ENCODE measurements at regions not wholly inside any gene's neighbourhood (a gene's known extent, or its start where the extent isn't known, plus 50 kb on each side); places are given as distances from the start of the nearest gene placed in this dataset.

DNA sequence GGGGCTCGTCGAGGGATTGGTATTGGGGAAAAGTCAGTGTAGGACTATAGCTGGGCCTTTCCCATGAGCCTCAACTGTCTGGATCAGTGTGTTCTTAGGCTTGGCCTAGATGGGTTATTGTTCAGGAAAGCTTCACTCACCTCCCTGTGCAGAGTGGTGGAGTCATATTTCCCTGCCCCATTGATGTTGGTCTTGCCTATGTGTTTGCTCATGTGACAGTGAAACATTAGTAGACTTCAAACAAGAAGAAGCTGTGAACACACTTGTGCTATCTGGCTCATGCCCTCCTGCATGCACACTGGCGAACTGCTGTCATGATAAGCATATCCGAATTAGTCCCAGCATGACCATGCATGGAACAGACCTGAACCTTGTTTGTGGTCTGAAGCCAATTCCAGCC, 171.1 kb downstream of the DHX35 start:
- no peak for TF ChIP-seq CTCF (conservative IDR thresholded peaks at IDR 0.05)
- no peak for TF ChIP-seq EZH2 (IDR thresholded peaks at IDR 0.05; ENCODE audit: low read depth)
